CD4-positive, alpha-beta T cell (primary cell): ENCODE measurements at regions not wholly inside any gene's neighbourhood (a gene's known extent, or its start where the extent isn't known, plus 50 kb on each side); places are given as distances from the start of the nearest gene placed in this dataset.

Source experiments
- ATAC-seq: fragments of 200-7000 bp; cut with Tn5 transposase; one replicate; pipeline ENCODE4 v1.10.0; 2022; ENCODE audit warnings: mild to moderate bottlenecking; ENCODE audit not compliant: poor library complexity
- CTCF ChIA-PET: fragments of 350-600 bp; sonication (Branson Sonifier 250); formaldehyde crosslinking; loops from one replicate; lab custom pipeline; 2021; ENCODE audit warnings: antibody characterized with exemption, inconsistent platforms; lab: Charles Lee
- POLR2A ChIA-PET: fragments of 350-600 bp; sonication (Branson Sonifier 250); formaldehyde crosslinking; loops from one replicate; lab custom pipeline; 2021; ENCODE audit warnings: antibody characterized with exemption, inconsistent platforms; lab: Charles Lee
- DNase-seq, 14 experiments: peaks; one replicate each; pipeline ENCODE4 v3.0.0-alpha.2; 2013 to 2020; ENCODE audit warnings: mixed read lengths in 2 of 14
- H3K27ac ChIP-seq, 2 donors: one replicate each; pipeline versions ENCODE4 v1.5.1 to v1.7.0; 2013; ENCODE audit warnings: low read length in 2 of 2, low read depth in 1 of 2, mild to moderate bottlenecking in 1 of 2
- H3K27me3 ChIP-seq, 2 experiments: 1 replicate in 1 of 2; 2 replicates in 1 of 2; pipeline versions ENCODE4 v1.6.1 to v1.7.0; 2013; ENCODE audit warnings: low read length in 2 of 2, control low read depth in 1 of 2, mild to moderate bottlenecking in 1 of 2, moderate library complexity in 1 of 2; ENCODE audit not compliant: insufficient read depth in 2 of 2, control insufficient read depth in 1 of 2
- H3K36me3 ChIP-seq: one replicate; pipeline ENCODE4 v1.6.1; 2013; ENCODE audit warnings: low read length, control low read depth; ENCODE audit not compliant: insufficient read depth
- H3K4me1 ChIP-seq: one replicate; pipeline ENCODE4 v1.6.1; 2013; ENCODE audit warnings: low read length, control low read depth; ENCODE audit not compliant: insufficient read depth
- H3K4me3 ChIP-seq: one replicate; pipeline ENCODE4 v1.5.1; 2013; ENCODE audit warnings: mild to moderate bottlenecking, low read length, moderate library complexity
- H3K9me3 ChIP-seq, 2 experiments: 1 replicate in 1 of 2; 2 replicates in 1 of 2; pipeline versions ENCODE4 v1.6.1 to v1.7.0; 2013; ENCODE audit warnings: low read length in 2 of 2, mild to moderate bottlenecking in 2 of 2, control low read depth in 1 of 2, moderate library complexity in 1 of 2; ENCODE audit not compliant: control insufficient read depth in 1 of 2, insufficient read depth in 1 of 2
- H3K27ac Mint-ChIP-seq: one replicate; pipeline ENCODE4 v1.8.0; 2020; ENCODE audit warnings: mixed read lengths
- H3K27me3 Mint-ChIP-seq: one replicate; pipeline ENCODE4 v1.8.0; 2021; ENCODE audit warnings: mixed read lengths
- H3K36me3 Mint-ChIP-seq: one replicate; pipeline ENCODE4 v1.8.0; 2021; ENCODE audit warnings: low read depth, mixed read lengths
- H3K4me1 Mint-ChIP-seq: one replicate; pipeline ENCODE4 v1.8.0; 2021; ENCODE audit warnings: low read depth, mixed read lengths
- H3K4me3 Mint-ChIP-seq: one replicate; pipeline ENCODE4 v1.8.0; 2020; ENCODE audit warnings: mild to moderate bottlenecking, mixed read lengths
- H3K9me3 Mint-ChIP-seq: one replicate; pipeline ENCODE4 v1.8.0; 2020; ENCODE audit warnings: mixed read lengths
- CTCF ChIP-seq: fragments of 200-600 bp; IDR thresholded peaks from one replicate; pipeline ENCODE4 v1.8.0; 2022; ENCODE audit warnings: antibody characterized with exemption, mild to moderate bottlenecking
- intact Hi-C, 2 experiments: fragments of 100-400 bp; cut with DNase I in 1 of 2; cut with micrococcal nuclease in 1 of 2; formaldehyde crosslinking; loops; one replicate each; pipeline versions ENCODE4 v1.15.1 to v1.9.0; 2023 to 2025; cut with DNase I, micrococcal nuclease

- intact Hi-C loops, result no loop called here
- no peak for ATAC-seq
- H3K9me3 ChIP-seq, result peaks cover 0 to 3% of the 10 kb centered on the region in 2 experiments
Measured at GRCh38 chr3:81951106-81951505, 189.7 kb upstream of the GBE1 start.

DNA sequence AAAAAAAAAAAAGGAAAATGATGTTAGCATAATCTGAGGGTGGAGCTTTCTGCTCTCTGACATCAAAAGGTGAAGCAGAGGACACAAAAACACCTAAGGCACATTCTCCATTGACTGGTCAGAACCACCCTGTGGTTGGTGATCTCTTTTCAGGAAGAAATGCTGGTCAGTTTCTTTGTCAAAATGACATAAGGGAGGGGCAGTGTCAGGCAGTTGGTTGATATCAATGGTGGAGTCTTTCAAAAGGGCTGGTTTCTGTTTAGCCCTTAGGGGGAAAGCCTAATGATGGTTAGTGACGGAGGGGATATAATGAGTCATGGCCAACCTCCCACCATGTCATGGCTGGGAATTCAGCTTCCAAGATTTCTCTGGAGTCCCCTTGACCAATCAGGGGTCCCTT lies 185.9 kb upstream of the GBE1 start:
- no peak for TF ChIP-seq CTCF

More at GRCh38 chr3:81951106-81951505, 189.7 kb upstream of the GBE1 start:
- H3K4me1 ChIP-seq, result no peaks in the 10 kb centered on the region
- no peaks in the 10 kb centered on the region for H3K27me3 ChIP-seq
- CTCF ChIA-PET, result no interaction called here
- TF ChIP-seq CTCF, result no peak
- no peak overlapping the region for H3K4me3 ChIP-seq
- no peak overlapping the region for H3K27ac ChIP-seq
- no peak for DNase-seq
- Mint-ChIP-seq H3K4me3 (no peak overlapping the region), H3K36me3 (no peaks in the 10 kb centered on the region), H3K9me3 (no peaks in the 10 kb centered on the region), H3K27ac (no peak overlapping the region), H3K4me1 (no peaks in the 10 kb centered on the region), H3K27me3 (no peaks in the 10 kb centered on the region)
- H3K36me3 ChIP-seq, result no peaks in the 10 kb centered on the region
- POLR2A ChIA-PET, result no interaction called here

DNA sequence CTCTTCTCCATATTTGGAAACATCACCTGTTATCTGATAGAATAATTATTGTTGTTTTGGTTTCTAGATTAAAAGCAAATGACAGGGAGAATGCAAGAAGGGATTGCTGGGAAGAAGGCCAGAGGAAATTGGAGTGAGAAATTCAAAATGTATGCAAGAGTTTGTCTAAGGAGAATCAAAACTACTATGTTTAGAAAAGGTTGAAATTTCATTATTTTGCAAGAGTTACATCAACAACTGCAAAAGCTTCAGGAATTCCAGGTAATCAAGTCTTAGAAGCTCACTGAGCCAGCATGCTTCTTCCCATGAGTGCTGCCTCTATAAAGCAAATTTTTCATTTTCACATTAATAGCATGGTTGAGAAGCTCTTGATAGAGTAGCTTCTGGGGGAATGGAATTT lies 177.2 kb upstream of the GBE1 start:
- intact Hi-C loops, result no loop called here
- peaks cover 5% of the 10 kb centered on the region for H3K27me3 Mint-ChIP-seq
- Histone ChIP-seq H3K27ac (no peak overlapping the region), H3K4me1 (no peaks in the 10 kb centered on the region), H3K9me3 (peaks cover 3 to 4% of the 10 kb centered on the region in 2 experiments), H3K4me3 (no peak overlapping the region), H3K36me3 (no peaks in the 10 kb centered on the region), H3K27me3 (no peaks in the 10 kb centered on the region)
- no peak overlapping the region for H3K4me3 Mint-ChIP-seq
- DNase-seq, result no peak
- no peak overlapping the region for H3K27ac Mint-ChIP-seq
- H3K36me3 Mint-ChIP-seq, result no peaks in the 10 kb centered on the region
- no peaks in the 10 kb centered on the region for H3K4me1 Mint-ChIP-seq
- ChIA-PET POLR2A (no interaction called here), CTCF (no interaction called here)
- H3K9me3 Mint-ChIP-seq, result peaks cover 3% of the 10 kb centered on the region
- no peak for TF ChIP-seq CTCF
- ATAC-seq, result no peak

More for the DNA sequence above, 185.9 kb upstream of the GBE1 start:
- ChIA-PET CTCF (no interaction called here), POLR2A (no interaction called here)
- Mint-ChIP-seq H3K4me3 (no peak overlapping the region), H3K27me3 (no peaks in the 10 kb centered on the region), H3K27ac (no peak overlapping the region), H3K4me1 (no peaks in the 10 kb centered on the region), H3K36me3 (no peaks in the 10 kb centered on the region), H3K9me3 (peaks cover 3% of the 10 kb centered on the region)
- intact Hi-C loops, result no loop called here
- H3K4me1 ChIP-seq, result no peaks in the 10 kb centered on the region
- ATAC-seq (no peak), DNase-seq (no peak)
- no peak overlapping the region for H3K27ac ChIP-seq
- no peaks in the 10 kb centered on the region for H3K36me3 ChIP-seq
- no peaks in the 10 kb centered on the region for H3K27me3 ChIP-seq
- H3K4me3 ChIP-seq, result no peak overlapping the region
- H3K9me3 ChIP-seq, result peaks cover 11 to 13% of the 10 kb centered on the region in 2 experiments
